ENCODE measurements at regions not wholly inside any gene's neighbourhood (a gene's known extent, or its start where the extent isn't known, plus 50 kb on each side); places are given as distances from the start of the nearest gene placed in this dataset.

DNA sequence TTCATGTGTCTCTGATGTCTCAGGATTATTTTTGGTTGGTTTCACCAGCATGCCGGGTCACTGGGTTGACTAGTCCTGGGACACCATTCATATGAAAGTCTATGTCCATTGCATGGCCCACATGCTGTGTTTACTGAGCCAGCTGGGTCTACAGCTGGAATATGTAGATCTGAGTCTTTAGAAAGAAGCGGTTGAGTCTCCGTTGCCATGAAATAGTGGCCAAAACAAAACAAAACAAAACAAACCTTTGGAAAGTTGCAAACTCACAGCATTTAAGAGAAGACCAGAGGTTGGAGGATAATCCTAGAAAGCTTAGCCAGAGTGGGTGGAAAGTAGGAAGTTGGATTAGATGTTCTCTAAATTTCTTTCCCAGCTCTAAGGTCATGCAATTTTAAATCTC is 191.8 kb upstream of the NTM start:
- H3K27ac ChIP-seq, result no peak overlapping the region
- H3K4me1 ChIP-seq, result no peaks in the 10 kb centered on the region
- TF ChIP-seq, protein P1, sequence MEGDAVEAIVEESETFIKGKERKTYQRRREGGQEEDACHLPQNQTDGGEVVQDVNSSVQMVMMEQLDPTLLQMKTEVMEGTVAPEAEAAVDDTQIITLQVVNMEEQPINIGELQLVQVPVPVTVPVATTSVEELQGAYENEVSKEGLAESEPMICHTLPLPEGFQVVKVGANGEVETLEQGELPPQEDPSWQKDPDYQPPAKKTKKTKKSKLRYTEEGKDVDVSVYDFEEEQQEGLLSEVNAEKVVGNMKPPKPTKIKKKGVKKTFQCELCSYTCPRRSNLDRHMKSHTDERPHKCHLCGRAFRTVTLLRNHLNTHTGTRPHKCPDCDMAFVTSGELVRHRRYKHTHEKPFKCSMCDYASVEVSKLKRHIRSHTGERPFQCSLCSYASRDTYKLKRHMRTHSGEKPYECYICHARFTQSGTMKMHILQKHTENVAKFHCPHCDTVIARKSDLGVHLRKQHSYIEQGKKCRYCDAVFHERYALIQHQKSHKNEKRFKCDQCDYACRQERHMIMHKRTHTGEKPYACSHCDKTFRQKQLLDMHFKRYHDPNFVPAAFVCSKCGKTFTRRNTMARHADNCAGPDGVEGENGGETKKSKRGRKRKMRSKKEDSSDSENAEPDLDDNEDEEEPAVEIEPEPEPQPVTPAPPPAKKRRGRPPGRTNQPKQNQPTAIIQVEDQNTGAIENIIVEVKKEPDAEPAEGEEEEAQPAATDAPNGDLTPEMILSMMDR (IDR thresholded peaks at IDR 0.05), result no peak
- no peak for TF ChIP-seq POLR2A (IDR thresholded peaks at IDR 0.05)
- ATAC-seq (no peak), DNase-seq (no peak)
- H3K4me3 ChIP-seq, result no peak overlapping the region
- no peaks in the 10 kb centered on the region for H3K36me3 ChIP-seq
- 49% methylated on average over 3 of the region's 3 CpGs for WGBS (ENCODE audit: insufficient coverage, low coverage, low lambda C conversion rate, missing lambda C conversion rate)
- H3K27me3 ChIP-seq, result no peaks in the 10 kb centered on the region
- intact Hi-C loops (cut with DNase I), result no loop called here
- H3K9me3 ChIP-seq, result no peaks in the 10 kb centered on the region

DNA sequence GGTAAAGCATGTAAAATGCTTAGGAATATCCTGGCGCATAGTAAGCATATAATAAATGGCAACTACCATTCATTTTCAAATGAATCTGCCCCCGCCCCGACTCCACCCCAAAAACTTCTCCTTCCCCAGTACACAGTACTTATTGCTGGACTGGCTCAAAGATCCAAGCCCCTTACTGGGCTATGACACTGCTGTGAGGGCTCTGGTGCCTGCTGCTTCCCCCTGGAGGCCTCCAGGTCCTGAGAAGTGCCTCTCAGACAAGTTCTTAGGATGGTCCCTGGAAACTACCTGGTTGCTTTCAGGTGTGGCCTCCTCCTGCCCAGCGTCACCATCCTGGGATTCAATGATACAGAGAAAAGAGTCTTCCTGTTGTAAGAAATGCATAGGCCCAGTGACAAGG is 190.6 kb upstream of the NTM start:
- no peak for ATAC-seq
- H3K27me3 ChIP-seq, result no peaks in the 10 kb centered on the region
- H3K9me3 ChIP-seq, result no peaks in the 10 kb centered on the region
- WGBS (ENCODE audit: insufficient coverage, low coverage, low lambda C conversion rate, missing lambda C conversion rate), result 53% methylated on average over 4 of the region's 4 CpGs
- no peaks in the 10 kb centered on the region for H3K4me1 ChIP-seq
- intact Hi-C loops (cut with DNase I), result no loop called here
- no peak for DNase-seq
- TF ChIP-seq, protein P1 (IDR thresholded peaks at IDR 0.05), result no peak
- TF ChIP-seq POLR2A (IDR thresholded peaks at IDR 0.05), result no peak
- no peak overlapping the region for H3K4me3 ChIP-seq
- H3K36me3 ChIP-seq, result no peaks in the 10 kb centered on the region
- no peak overlapping the region for H3K27ac ChIP-seq

DNA sequence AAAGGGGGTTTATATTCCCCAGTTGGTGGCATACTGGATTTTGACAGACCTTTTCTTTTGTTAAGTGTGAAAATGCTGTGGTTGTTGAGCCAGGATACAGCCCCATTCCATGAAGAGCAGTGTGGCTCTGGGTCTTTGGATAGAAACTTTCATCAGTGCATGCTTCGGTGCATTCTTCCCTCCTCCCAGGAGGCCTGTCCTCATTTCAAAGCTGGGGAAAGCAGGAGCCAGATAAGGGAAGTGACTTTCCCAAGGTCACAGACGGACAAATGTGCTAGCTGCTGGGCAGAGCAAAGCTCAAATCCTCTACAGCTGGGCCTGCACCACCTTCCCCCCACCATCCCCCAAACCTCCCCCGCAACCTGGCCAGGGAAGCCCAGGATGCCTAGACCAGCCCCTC is 184.5 kb upstream of the NTM start:
- no peak for TF ChIP-seq POLR2A (IDR thresholded peaks at IDR 0.05)
- TF ChIP-seq, protein P1 (IDR thresholded peaks at IDR 0.05), result no peak
- no peak for DNase-seq
- 34% methylated on average over 2 of the region's 3 CpGs for WGBS (ENCODE audit: insufficient coverage, low coverage, low lambda C conversion rate, missing lambda C conversion rate)

DNA sequence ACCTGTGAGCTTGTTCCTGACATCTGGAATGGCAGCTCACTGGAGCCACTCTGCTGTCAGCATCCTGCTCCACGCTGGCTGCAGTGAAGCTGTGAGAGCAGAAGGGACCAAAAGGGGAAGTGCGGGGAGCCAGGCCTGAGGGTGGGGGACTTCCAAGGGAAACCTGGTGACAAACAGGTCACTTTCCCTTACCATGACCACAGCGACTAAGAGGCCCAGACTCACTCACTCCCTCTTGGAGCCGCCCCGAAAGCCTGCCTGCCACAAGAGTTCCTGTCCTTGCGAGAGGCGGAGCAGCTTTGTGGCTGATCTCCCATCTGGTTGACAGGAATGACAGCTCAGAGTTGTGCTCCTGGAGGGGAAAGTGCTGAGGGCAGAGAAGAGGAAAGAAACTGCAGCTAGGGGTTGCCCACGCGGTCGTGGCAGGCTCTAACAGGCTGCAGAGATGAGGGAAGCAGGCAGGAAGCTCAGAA is 183.8 kb upstream of the NTM start:
- Histone ChIP-seq H3K9me3 (no peaks in the 10 kb centered on the region), H3K36me3 (no peaks in the 10 kb centered on the region), H3K27ac (no peak overlapping the region), H3K4me1 (no peaks in the 10 kb centered on the region), H3K4me3 (no peak overlapping the region), H3K27me3 (no peaks in the 10 kb centered on the region)
- DNase-seq, result no peak
- TF ChIP-seq, protein P1 (IDR thresholded peaks at IDR 0.05), result no peak
- no peak for TF ChIP-seq POLR2A (IDR thresholded peaks at IDR 0.05)
- no peak for ATAC-seq
- intact Hi-C loops (cut with DNase I), result no loop called here
- 7% methylated on average over 7 of the region's 10 CpGs for WGBS (ENCODE audit: insufficient coverage, low coverage, low lambda C conversion rate, missing lambda C conversion rate)

More for the DNA sequence above, 184.5 kb upstream of the NTM start:
- Histone ChIP-seq H3K4me1 (no peaks in the 10 kb centered on the region), H3K27me3 (no peaks in the 10 kb centered on the region), H3K36me3 (no peaks in the 10 kb centered on the region), H3K4me3 (no peak overlapping the region), H3K27ac (no peak overlapping the region), H3K9me3 (no peaks in the 10 kb centered on the region)
- intact Hi-C loops (cut with DNase I), result no loop called here
- no peak for ATAC-seq

DNA sequence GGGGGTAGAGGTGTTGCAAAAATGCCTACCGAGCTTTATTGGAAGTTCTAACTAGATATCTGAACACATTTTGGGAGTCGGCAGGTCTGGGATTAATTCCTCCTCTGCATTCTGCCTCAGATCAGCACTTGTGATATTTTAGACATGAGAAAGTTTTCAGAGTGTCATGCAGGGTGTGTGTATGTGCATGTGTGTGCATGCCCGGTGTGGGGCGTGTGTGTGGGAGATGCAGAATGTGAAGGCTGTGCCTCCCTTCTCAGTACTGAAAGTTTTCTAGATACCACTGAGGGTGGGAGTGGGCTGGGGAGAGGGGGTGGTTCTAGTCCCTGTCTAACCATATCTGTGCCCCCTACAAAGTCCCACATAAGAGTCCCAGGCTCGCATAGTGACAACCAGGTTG is 180.0 kb upstream of the NTM start:
- WGBS (ENCODE audit: insufficient coverage, low coverage, low lambda C conversion rate, missing lambda C conversion rate), result 48% methylated on average over 4 of the region's 5 CpGs
- H3K27me3 ChIP-seq, result no peaks in the 10 kb centered on the region
- no peak for ATAC-seq
- H3K9me3 ChIP-seq, result no peaks in the 10 kb centered on the region
- no peak overlapping the region for H3K27ac ChIP-seq
- intact Hi-C loops (cut with DNase I), result no loop called here
- no peaks in the 10 kb centered on the region for H3K36me3 ChIP-seq
- no peak overlapping the region for H3K4me3 ChIP-seq
- TF ChIP-seq, protein P1 (IDR thresholded peaks at IDR 0.05), result no peak
- no peak for TF ChIP-seq POLR2A (IDR thresholded peaks at IDR 0.05)
- DNase-seq, result no peak
- no peaks in the 10 kb centered on the region for H3K4me1 ChIP-seq

All from right lobe of liver (tissue), 6 donors.